ENCODE measurements at regions not wholly inside any gene's neighbourhood (a gene's known extent, or its start where the extent isn't known, plus 50 kb on each side); places are given as distances from the start of the nearest gene placed in this dataset.

DNA sequence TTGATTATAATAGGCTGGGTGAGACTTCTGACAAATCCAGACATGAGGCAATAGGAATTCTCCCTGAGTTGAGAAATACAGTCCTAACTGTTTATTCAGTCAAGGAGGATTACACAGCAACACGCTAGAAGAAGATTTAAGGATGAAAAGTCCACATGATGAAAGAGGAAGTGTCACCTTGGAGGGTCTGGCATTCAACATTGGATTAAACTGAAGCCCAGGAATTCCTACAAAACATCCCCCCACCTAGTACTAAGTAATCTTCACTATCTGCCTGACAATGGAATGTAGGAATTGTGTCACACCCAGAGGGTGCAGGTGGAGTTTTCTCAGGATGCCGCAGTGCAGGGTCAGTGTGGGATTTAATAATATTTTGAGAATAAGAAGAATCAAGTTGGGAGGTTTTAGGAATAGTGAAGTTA, 142.4 kb downstream of the SOCS6 start (continued):
- no peak for TF ChIP-seq CHD2 (IDR thresholded peaks at IDR 0.05; ENCODE audit: low read depth, low read length)
- TF ChIP-seq, protein P1, sequence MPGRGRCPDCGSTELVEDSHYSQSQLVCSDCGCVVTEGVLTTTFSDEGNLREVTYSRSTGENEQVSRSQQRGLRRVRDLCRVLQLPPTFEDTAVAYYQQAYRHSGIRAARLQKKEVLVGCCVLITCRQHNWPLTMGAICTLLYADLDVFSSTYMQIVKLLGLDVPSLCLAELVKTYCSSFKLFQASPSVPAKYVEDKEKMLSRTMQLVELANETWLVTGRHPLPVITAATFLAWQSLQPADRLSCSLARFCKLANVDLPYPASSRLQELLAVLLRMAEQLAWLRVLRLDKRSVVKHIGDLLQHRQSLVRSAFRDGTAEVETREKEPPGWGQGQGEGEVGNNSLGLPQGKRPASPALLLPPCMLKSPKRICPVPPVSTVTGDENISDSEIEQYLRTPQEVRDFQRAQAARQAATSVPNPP (CRISPR knock-in tag; IDR thresholded peaks at IDR 0.05) = no peak
- no peak for TF ChIP-seq CCAR2 (optimal IDR thresholded peaks at IDR 0.05; ENCODE audit: low read depth, low read length)
- TF ChIP-seq ZNF264 (CRISPR knock-in tag; IDR thresholded peaks at IDR 0.05) = peak; percentile 62; the same call in 1 of the 2 replicates
- TF ChIP-seq FOXP1 (IDR thresholded peaks at IDR 0.05) = no peak
- TF ChIP-seq FOXP1 (CRISPR knock-in tag; IDR thresholded peaks at IDR 0.05) = peak; percentile 86
- peak; percentile 92 for TF ChIP-seq NFIC (IDR thresholded peaks at IDR 0.05; ENCODE audit: low read length)
- 0 out of 2 replicates have a peak, but pooled peaks have one; percentile 31 for TF ChIP-seq FOXK2 (IDR thresholded peaks at IDR 0.05)
- TF ChIP-seq ZNF713 (CRISPR knock-in tag; IDR thresholded peaks at IDR 0.05) = no peak
- no peak for TF ChIP-seq CERS6 (CRISPR knock-in tag; IDR thresholded peaks at IDR 0.05)
- TF ChIP-seq HNRNPUL1 (IDR thresholded peaks at IDR 0.05; ENCODE audit: low read depth, low read length) = no peak
- TF ChIP-seq POLR2AphosphoS5 (IDR thresholded peaks at IDR 0.05; ENCODE audit: low read depth, low read length) = no peak
- peak in 1 of 2 experiments; percentile 65; a peak in 1 of 4 replicates for TF ChIP-seq REST (IDR thresholded peaks at IDR 0.05; ENCODE audit: borderline replicate concordance in 1 of 2, low read depth in 1 of 2, low read length in 2 of 2)
- peak; percentile 88 for TF ChIP-seq ARID3A (IDR thresholded peaks at IDR 0.05; ENCODE audit: low read depth, low read length)
- TF ChIP-seq, protein P2, sequence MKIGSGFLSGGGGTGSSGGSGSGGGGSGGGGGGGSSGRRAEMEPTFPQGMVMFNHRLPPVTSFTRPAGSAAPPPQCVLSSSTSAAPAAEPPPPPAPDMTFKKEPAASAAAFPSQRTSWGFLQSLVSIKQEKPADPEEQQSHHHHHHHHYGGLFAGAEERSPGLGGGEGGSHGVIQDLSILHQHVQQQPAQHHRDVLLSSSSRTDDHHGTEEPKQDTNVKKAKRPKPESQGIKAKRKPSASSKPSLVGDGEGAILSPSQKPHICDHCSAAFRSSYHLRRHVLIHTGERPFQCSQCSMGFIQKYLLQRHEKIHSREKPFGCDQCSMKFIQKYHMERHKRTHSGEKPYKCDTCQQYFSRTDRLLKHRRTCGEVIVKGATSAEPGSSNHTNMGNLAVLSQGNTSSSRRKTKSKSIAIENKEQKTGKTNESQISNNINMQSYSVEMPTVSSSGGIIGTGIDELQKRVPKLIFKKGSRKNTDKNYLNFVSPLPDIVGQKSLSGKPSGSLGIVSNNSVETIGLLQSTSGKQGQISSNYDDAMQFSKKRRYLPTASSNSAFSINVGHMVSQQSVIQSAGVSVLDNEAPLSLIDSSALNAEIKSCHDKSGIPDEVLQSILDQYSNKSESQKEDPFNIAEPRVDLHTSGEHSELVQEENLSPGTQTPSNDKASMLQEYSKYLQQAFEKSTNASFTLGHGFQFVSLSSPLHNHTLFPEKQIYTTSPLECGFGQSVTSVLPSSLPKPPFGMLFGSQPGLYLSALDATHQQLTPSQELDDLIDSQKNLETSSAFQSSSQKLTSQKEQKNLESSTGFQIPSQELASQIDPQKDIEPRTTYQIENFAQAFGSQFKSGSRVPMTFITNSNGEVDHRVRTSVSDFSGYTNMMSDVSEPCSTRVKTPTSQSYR (CRISPR knock-in tag; IDR thresholded peaks at IDR 0.05; ENCODE audit: borderline replicate concordance) = peak; percentile 90
- TF ChIP-seq CREB3 (CRISPR knock-in tag; IDR thresholded peaks at IDR 0.05) = no peak
- TF ChIP-seq HNF1B (CRISPR knock-in tag; IDR thresholded peaks at IDR 0.05) = 0 out of 2 replicates have a peak, but pooled peaks have one; percentile 39
- TF ChIP-seq MED1 (CRISPR knock-in tag; IDR thresholded peaks at IDR 0.05) = peak; percentile 96

Measured in HepG2 (cell line).